ENCODE measurements at regions not wholly inside any gene's neighbourhood (a gene's known extent, or its start where the extent isn't known, plus 50 kb on each side); places are given as distances from the start of the nearest gene placed in this dataset.

DNA sequence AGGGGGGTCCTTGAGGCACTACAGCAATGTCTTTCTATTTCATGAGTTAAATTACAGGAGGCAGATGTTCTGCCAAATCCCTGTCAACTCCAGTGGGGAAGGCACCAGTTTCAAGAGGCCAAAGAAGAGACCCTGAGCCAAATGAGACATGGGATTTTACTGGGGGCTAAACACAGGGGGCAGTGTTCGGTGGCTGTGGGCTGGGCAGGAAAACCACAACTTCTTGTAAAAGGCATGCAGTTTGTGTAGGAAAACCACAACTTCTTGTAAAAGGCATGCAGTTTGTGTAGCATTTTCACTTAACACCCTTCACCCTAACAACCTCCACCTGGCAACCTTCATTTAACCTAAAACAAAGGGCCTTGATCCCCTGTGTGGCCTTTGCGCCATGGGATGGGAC, 61.0 kb downstream of the POLR2M start:
- TF ChIP-seq, protein P1, sequence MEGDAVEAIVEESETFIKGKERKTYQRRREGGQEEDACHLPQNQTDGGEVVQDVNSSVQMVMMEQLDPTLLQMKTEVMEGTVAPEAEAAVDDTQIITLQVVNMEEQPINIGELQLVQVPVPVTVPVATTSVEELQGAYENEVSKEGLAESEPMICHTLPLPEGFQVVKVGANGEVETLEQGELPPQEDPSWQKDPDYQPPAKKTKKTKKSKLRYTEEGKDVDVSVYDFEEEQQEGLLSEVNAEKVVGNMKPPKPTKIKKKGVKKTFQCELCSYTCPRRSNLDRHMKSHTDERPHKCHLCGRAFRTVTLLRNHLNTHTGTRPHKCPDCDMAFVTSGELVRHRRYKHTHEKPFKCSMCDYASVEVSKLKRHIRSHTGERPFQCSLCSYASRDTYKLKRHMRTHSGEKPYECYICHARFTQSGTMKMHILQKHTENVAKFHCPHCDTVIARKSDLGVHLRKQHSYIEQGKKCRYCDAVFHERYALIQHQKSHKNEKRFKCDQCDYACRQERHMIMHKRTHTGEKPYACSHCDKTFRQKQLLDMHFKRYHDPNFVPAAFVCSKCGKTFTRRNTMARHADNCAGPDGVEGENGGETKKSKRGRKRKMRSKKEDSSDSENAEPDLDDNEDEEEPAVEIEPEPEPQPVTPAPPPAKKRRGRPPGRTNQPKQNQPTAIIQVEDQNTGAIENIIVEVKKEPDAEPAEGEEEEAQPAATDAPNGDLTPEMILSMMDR (IDR thresholded peaks at IDR 0.05; ENCODE audit: control insufficient read depth, extremely low read depth, insufficient read depth), result no peak
- DNase-seq (ENCODE audit: low read depth), result no peak
- no peak overlapping the region for H3K4me3 ChIP-seq (ENCODE audit: low read depth, low read length)

DNA sequence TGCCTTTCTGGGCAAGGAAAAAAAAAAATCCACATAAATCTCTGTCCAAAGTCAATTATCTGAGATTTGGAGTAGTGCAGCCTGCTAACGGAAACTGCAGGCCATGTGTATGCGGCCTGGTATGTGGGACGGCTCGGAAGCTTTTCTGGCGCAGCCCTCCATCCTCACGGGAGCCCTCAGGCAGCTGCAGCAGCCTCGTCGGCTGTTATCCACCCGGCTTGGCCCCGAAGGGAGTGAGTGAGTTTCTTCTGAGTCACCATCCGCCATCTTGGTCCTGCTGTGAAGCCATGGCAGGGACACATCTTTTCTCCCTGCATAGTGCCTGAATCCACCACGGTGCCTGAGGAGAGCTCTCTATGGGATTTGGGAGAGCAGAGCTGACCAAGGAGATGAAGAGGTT, 62.8 kb downstream of the POLR2M start:
- no peak overlapping the region for H3K4me3 ChIP-seq (ENCODE audit: low read depth, low read length)
- DNase-seq (ENCODE audit: low read depth), result no peak
- TF ChIP-seq, protein P1 (IDR thresholded peaks at IDR 0.05; ENCODE audit: control insufficient read depth, extremely low read depth, insufficient read depth), result no peak

DNA sequence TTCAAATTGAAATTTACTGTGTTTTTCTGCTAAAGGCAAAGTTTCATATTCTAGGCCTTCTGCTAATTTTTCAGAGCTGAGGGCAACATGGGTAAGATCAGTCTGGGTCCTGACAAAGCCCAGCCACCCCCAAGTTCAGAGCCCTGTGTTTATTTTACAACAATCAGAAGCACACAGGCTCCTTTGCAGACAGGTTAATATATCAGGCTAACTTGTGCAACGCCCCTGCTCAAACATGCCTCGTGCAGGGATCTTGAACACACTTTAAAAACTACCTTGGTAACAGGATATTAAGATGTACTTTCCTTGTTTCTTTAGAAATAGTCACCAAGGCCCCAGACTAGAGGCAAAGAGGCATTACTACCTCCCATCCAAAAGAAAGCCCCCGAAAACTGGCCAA, 64.0 kb downstream of the POLR2M start:
- no peak overlapping the region for H3K4me3 ChIP-seq (ENCODE audit: low read depth, low read length)
- TF ChIP-seq, protein P1 (IDR thresholded peaks at IDR 0.05; ENCODE audit: control insufficient read depth, extremely low read depth, insufficient read depth), result no peak
- DNase-seq (ENCODE audit: low read depth), result no peak

DNA sequence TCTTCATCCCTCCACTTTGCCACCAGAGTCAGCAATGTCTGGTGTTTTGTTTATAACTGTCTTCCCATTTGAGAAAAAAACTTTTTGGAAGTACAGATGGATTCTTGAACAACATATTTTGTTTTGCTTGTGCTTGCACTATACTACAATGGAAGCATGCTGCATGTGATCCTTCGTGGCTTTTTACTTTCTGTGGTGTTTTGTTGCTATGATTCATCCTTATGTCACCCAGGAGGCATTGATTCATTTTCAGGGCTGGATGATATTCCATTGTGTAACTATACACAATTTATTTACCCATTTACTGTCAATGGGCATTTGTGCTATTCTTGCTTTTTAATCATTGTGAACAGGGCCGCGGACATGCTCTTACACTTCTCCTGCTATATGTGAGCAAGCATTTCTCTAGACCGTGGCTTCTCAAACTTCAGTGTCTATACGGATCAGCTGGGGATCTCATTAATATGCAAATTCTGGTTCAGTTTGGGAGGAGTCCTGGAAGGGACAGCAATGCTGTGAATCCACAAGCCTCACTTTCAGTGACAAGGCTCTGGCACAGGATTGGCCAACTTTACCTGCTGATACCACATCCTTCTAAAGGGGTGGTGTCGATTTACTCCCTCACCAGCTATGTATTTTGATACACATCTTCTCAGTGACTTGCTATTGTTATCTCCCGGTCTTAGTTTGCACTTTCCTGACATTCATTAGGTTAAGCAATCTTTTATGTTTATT, 65.9 kb downstream of the POLR2M start:
- no peak for DNase-seq (ENCODE audit: low read depth)
- H3K4me3 ChIP-seq (ENCODE audit: low read depth, low read length), result no peak overlapping the region
- TF ChIP-seq, protein P1 (IDR thresholded peaks at IDR 0.05; ENCODE audit: control insufficient read depth, extremely low read depth, insufficient read depth), result no peak

DNA sequence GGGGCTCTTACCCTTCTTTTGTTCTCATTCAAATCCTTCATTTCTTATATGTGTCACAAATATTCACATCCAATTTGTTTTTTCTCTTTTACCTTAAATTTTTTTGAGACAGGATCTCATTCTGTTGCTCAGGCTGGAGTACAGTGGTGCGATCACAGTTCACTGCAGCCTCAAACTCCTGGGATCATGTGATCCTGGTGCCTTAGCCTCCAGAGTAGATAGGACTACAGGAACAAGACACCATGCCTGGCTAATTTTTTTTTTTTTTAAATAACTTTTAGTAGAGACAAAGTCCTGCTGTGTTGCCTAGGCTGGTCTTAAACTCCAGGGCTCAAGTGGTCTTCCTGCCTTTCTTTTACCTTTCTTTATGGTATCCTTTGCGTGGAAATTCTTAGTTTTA, 66.5 kb downstream of the POLR2M start:
- no peak overlapping the region for H3K4me3 ChIP-seq (ENCODE audit: low read depth, low read length)
- DNase-seq (ENCODE audit: low read depth), result no peak
- TF ChIP-seq, protein P1 (IDR thresholded peaks at IDR 0.05; ENCODE audit: control insufficient read depth, extremely low read depth, insufficient read depth), result no peak

DNA sequence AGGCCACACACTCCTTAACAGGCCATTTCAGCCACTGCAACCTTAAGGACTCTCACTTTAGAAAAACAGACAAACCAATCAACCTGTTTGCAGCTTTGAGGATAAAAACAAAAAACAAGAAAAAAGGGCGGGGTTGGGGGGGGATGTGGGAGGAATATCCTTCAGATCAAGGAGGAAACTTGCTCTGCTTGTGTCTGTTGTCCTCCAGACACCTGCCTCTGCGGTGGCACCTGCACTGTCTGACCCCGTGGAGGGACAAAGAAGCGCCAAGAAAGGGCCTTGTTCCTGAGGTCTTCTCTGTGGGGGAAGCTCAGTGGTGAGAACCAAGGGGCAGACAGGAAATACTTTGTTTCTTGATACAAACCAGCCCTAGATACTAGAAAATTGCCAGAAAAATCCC, 70.5 kb downstream of the POLR2M start:
- DNase-seq (ENCODE audit: low read depth), result no peak
- TF ChIP-seq, protein P1 (IDR thresholded peaks at IDR 0.05; ENCODE audit: control insufficient read depth, extremely low read depth, insufficient read depth), result no peak

DNA sequence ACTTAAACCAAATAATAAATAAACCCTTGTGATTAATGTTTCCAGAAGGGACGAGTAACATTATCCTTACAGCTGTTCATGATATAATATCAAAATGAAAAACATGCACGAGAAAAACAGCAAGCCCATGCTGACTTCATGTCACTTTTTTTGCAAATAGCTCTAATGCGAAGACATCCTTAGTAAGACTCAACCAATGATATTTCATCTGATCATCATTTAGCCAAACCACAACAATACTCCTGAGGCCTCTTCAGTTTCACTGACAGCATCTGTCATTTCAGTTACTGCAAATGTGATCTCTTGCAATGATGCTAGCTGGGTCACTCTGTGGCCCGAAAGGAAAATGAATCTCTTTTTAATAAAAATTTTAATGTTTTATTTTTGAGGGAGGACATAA, 74.0 kb downstream of the POLR2M start:
- no peak for DNase-seq (ENCODE audit: low read depth)
- no peak overlapping the region for H3K4me3 ChIP-seq (ENCODE audit: low read depth, low read length)
- TF ChIP-seq, protein P1 (IDR thresholded peaks at IDR 0.05; ENCODE audit: control insufficient read depth, extremely low read depth, insufficient read depth), result no peak

More for the DNA sequence above, 70.5 kb downstream of the POLR2M start:
- no peak overlapping the region for H3K4me3 ChIP-seq (ENCODE audit: low read depth, low read length)
